ENCODE measurements at regions not wholly inside any gene's neighbourhood (a gene's known extent, or its start where the extent isn't known, plus 50 kb on each side); places are given as distances from the start of the nearest gene placed in this dataset.

DNA sequence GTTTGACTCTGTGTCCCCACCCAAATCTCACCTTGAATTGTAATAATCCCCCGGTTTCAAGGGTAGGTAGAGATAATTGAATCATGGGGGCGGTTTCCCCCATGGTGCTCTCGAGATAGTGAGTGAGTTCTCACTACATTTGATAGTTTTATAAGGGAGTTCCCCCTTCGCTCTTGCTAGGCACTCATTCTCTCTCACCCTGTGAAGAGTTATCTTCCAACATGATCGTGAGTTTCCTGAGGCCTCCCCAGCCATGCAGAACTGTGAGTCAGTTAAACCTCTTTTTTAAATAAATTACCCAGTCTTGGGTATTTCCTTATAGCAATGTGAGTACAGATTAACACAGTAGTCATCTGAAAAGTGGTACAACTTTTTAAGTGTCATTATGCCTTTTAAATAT is 913.5 kb upstream of the LRRN3 start:
- no peaks in the 10 kb centered on the region for H3K9me3 ChIP-seq (ENCODE audit: control insufficient read depth in 2 of 3, insufficient read depth in 1 of 3, low read length in 3 of 3)
- H3K36me3 ChIP-seq (ENCODE audit: control insufficient read depth in 2 of 3, insufficient read depth in 3 of 3, low read length in 3 of 3), result no peaks in the 10 kb centered on the region
- intact Hi-C loops (cut with DNase I), result no loop called here
- no peaks in the 10 kb centered on the region for H3K4me1 ChIP-seq (ENCODE audit: control insufficient read depth in 2 of 3, insufficient read depth in 2 of 3, low read depth in 1 of 3, low read length in 3 of 3)
- no peak overlapping the region for H3K27ac ChIP-seq (ENCODE audit: low read depth in 2 of 2, low read length in 2 of 2)
- FAIRE-seq, result no peak
- H3K9ac ChIP-seq (ENCODE audit: low read length in 3 of 3), result no peak overlapping the region
- TF ChIP-seq, protein P1, sequence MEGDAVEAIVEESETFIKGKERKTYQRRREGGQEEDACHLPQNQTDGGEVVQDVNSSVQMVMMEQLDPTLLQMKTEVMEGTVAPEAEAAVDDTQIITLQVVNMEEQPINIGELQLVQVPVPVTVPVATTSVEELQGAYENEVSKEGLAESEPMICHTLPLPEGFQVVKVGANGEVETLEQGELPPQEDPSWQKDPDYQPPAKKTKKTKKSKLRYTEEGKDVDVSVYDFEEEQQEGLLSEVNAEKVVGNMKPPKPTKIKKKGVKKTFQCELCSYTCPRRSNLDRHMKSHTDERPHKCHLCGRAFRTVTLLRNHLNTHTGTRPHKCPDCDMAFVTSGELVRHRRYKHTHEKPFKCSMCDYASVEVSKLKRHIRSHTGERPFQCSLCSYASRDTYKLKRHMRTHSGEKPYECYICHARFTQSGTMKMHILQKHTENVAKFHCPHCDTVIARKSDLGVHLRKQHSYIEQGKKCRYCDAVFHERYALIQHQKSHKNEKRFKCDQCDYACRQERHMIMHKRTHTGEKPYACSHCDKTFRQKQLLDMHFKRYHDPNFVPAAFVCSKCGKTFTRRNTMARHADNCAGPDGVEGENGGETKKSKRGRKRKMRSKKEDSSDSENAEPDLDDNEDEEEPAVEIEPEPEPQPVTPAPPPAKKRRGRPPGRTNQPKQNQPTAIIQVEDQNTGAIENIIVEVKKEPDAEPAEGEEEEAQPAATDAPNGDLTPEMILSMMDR (IDR thresholded peaks at IDR 0.05; ENCODE audit: borderline replicate concordance, extremely low read depth, insufficient read depth), result no peak
- no peak for DNase-seq
- no peak overlapping the region for H3K4me3 ChIP-seq (ENCODE audit: low read length in 3 of 3)
- no peaks in the 10 kb centered on the region for H3K27me3 ChIP-seq (ENCODE audit: control insufficient read depth, insufficient read depth, low read length)

DNA sequence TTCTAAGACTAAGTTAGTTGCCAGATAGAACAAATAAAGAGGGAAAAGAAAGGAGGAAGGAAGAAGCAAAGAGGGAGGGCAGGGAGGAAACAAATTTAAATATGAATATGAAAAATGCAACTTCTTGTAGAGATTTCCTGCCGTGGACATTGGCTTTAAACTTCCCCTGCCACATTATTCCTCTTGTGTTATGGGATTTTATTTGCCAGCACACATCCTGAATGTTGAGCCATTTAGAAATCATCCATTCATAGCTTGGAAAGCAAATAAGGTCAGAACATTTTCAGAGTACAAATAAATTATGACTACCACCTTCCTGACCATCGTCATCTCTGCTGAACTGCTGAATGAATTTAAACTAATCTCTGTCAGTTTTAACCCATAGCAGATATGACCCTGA is 911.9 kb upstream of the LRRN3 start:
- FAIRE-seq (no peak), DNase-seq (no peak)
- Histone ChIP-seq H3K27me3 (ENCODE audit: control insufficient read depth, insufficient read depth, low read length) (no peaks in the 10 kb centered on the region), H3K4me1 (ENCODE audit: control insufficient read depth in 2 of 3, insufficient read depth in 2 of 3, low read depth in 1 of 3, low read length in 3 of 3) (no peaks in the 10 kb centered on the region), H3K9ac (ENCODE audit: low read length in 3 of 3) (no peak overlapping the region), H3K9me3 (ENCODE audit: control insufficient read depth in 2 of 3, insufficient read depth in 1 of 3, low read length in 3 of 3) (no peaks in the 10 kb centered on the region), H3K36me3 (ENCODE audit: control insufficient read depth in 2 of 3, insufficient read depth in 3 of 3, low read length in 3 of 3) (no peaks in the 10 kb centered on the region), H3K27ac (ENCODE audit: low read depth in 2 of 2, low read length in 2 of 2) (no peak overlapping the region), H3K4me3 (ENCODE audit: low read length in 3 of 3) (no peak overlapping the region)
- intact Hi-C loops (cut with DNase I), result no loop called here
- TF ChIP-seq, protein P1 (IDR thresholded peaks at IDR 0.05; ENCODE audit: borderline replicate concordance, extremely low read depth, insufficient read depth), result no peak

DNA sequence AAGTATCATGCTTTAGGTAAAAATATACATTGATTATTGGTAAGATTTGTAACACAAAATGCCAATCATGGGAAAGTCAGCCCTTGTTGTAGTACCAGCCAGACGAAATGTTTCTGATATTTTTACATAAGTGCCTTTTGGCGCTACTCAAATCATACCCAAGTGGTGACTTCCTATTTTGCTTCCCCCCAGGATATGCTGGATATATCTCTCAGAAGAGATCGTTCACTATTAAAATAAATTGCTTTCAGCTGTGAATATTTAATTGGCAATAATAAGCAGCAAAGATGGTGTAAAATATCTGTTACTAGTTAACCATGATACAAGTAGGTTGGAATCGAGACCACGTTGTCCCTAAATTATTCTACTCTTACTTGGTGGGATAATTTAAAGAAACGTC is 909.2 kb upstream of the LRRN3 start:
- no peak overlapping the region for H3K27ac ChIP-seq (ENCODE audit: low read depth in 2 of 2, low read length in 2 of 2)
- FAIRE-seq, result no peak
- no peaks in the 10 kb centered on the region for H3K4me1 ChIP-seq (ENCODE audit: control insufficient read depth in 2 of 3, insufficient read depth in 2 of 3, low read depth in 1 of 3, low read length in 3 of 3)
- H3K36me3 ChIP-seq (ENCODE audit: control insufficient read depth in 2 of 3, insufficient read depth in 3 of 3, low read length in 3 of 3), result no peaks in the 10 kb centered on the region
- no peaks in the 10 kb centered on the region for H3K9me3 ChIP-seq (ENCODE audit: control insufficient read depth in 2 of 3, insufficient read depth in 1 of 3, low read length in 3 of 3)
- TF ChIP-seq, protein P1 (IDR thresholded peaks at IDR 0.05; ENCODE audit: borderline replicate concordance, extremely low read depth, insufficient read depth), result no peak
- H3K4me3 ChIP-seq (ENCODE audit: low read length in 3 of 3), result no peak overlapping the region
- H3K9ac ChIP-seq (ENCODE audit: low read length in 3 of 3), result no peak overlapping the region
- intact Hi-C loops (cut with DNase I), result no loop called here
- DNase-seq, result no peak
- no peaks in the 10 kb centered on the region for H3K27me3 ChIP-seq (ENCODE audit: control insufficient read depth, insufficient read depth, low read length)

DNA sequence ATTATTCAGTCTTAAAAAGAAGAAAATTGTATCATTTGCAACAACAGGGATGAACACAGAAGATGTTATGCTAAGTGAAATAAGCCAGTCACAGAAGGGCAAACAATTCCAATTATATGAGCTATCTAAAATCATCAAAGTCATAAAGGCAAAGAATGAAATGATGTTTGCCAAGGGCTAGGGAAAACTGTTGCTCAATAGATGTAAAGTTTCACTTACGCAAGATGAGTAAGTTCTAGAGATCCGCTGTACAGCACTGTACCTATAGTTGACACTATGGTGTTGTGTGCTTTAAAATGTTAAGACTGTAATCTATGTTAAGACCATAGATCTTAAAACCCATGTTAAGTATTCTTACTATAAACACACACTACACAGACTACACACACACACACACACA is 904.6 kb upstream of the LRRN3 start:
- Histone ChIP-seq H3K9me3 (ENCODE audit: control insufficient read depth in 2 of 3, insufficient read depth in 1 of 3, low read length in 3 of 3) (peaks cover 0 to 3% (median 0%) of the 10 kb centered on the region in 3 donors), H3K27ac (ENCODE audit: low read depth in 2 of 2, low read length in 2 of 2) (no peak overlapping the region), H3K4me1 (ENCODE audit: control insufficient read depth in 2 of 3, insufficient read depth in 2 of 3, low read depth in 1 of 3, low read length in 3 of 3) (no peaks in the 10 kb centered on the region), H3K9ac (ENCODE audit: low read length in 3 of 3) (no peak overlapping the region), H3K4me3 (ENCODE audit: low read length in 3 of 3) (no peak overlapping the region), H3K36me3 (ENCODE audit: control insufficient read depth in 2 of 3, insufficient read depth in 3 of 3, low read length in 3 of 3) (no peaks in the 10 kb centered on the region), H3K27me3 (ENCODE audit: control insufficient read depth, insufficient read depth, low read length) (no peaks in the 10 kb centered on the region)
- FAIRE-seq (no peak), DNase-seq (no peak)
- intact Hi-C loops (cut with DNase I), result no loop called here
- TF ChIP-seq, protein P1 (IDR thresholded peaks at IDR 0.05; ENCODE audit: borderline replicate concordance, extremely low read depth, insufficient read depth), result no peak
